ENCODE measurements at regions not wholly inside any gene's neighbourhood (a gene's known extent, or its start where the extent isn't known, plus 50 kb on each side); places are given as distances from the start of the nearest gene placed in this dataset.
A peak's percentile ranks its signal among the peaks of the same experiment; 100 is the strongest.
"Not testable (repeated sequence)": the region's sequence is repeated elsewhere in the genome, so short reads cannot be mapped to it uniquely, and the experiment has no call there.

DNA sequence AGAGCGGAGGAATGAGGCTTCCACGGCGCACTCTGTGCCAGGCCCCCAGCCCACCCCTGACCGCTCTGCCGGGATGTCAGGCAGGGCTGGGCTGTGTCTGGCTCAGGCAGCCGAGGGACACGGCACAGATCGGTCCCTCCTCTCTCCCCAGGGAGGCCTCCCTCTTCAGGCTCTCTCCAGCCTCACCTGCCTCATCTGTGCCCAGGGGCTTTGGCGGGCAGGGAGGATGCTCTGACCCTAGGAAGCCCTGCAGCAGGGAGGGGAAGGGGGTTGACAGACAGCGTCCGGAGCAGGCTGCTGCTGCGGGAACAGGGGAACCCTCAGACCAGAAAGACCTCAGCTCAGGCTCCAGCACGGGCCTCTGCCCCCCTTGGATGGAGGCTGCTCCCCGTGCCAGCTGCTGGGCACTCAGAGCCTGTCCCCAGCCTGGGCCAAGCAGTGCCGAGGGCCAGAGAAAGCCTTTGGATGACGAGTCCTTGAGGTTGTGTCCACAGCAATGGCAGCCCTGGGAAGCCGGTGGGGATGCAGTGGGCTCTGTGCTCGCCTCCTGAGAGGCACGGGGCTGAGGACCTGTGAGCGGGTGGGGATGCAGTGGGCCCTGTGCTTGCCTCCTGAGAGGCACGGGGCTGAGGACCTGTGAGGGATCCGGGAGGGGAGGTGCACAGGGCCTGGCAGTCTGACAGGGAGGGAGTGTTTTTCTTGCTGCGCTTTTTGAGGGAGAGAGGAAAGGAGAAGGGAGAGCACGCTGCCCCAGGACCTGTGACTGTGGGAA is 66.9 kb downstream of the FOXL3 start:
- DNase-seq = no peak

DNA sequence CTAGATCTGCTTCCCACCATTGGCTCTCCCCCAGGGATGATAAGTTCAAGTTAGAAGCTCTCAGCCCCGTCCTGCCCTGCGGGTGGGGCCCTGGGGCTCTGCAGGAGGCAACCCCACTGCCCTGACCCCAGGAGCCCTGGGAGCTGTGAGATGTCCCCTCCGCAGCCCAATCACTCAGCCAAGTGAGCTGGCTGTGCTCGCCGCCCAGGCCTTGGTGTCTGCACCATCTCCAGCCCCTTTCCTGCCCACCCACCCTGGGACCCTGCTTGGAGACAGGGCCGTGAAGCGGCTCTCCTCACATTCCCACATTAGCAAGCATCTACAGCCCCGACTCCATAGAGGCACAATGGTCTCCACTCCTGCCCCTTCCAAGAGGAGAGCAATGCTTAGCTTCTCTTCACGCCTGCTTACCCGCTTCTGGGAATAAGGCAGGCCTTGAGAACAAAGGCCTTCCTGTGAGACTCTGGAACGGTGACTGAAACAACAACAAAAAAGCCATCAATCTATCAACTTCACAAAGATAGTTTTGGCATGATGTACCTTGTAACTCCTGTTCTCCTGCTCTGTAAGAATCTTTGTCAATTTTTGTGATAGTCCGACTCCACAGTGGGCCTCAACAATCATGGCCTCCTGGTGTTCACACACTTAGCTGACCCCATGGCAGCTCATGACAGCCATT is 67.7 kb downstream of the FOXL3 start:
- no peak for DNase-seq

DNA sequence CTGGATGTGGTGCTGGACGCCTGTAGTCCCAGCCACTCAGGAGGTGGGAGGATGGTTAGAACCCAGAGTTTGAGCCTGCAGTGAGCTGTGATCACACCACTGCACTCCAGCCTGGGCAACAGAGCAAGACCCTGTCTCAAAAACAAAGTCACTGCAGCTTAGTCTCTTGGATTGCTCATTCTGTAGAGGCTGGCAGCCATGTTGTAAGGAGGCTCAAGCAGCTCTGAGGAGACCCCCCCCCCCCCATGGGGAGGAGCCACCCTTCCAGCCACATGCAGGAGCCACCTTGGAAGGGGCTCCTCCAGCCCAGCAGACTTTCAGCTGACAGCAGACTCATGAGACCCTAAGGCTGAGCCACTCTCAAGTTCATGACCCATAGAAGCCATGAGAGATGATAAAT is 68.4 kb downstream of the FOXL3 start:
- no peak for DNase-seq

DNA sequence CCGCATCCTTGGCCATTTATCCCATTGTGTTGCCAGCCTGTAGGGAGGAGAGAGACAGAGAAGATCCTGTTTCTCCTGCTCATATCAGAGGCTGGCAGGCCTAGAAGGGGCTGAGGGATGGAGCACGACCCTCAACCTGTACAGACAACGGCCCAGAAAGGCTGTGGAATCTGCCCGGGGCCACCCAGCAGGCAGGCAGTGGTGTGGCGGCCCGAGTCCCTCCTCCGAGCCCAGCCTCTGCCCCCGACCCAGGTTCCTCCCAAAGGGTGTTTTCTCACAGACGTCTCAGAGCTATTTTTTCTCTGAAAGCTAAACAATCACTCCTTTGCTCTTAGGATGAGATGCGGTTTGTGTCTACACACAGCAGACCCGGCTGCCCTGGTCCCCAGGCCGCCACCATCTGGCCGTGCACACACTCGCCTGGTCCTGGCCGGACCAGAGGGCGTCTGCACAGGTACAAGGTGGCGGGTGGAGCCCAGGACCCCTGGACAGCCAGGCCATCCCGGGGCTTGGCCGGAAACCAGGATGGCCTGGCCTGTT is 69.3 kb downstream of the FOXL3 start:
- DNase-seq = no peak

DNA sequence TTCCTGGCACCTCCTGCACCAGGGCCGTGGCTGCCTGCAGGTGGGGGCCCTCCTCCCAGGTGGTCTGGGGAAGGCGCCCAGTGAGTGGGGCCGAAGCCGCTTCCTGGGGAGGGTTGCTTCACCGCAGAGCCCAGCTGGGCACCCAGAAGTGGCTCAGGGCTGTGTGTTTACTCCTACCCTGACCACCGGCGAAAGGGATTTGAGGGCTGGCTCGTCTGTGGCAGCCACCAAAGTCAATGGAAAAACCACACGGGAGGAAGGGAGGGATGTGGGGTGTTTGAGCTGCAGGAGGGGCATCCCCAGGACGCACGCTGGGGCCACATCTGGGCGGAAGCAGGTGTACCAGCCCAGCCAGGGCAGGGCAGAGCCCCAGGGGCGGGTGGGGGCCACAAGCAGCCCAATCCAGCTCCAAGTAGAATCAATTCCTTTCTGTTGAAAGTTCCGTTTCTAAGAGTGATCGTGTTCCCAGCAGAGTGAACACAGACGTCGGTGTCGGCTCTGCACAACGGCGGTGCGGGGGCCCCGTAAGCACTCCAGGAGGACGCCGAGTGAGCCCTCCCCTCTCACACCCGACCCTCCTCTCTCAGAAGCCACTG is 69.9 kb downstream of the FOXL3 start:
- no peak for DNase-seq

DNA sequence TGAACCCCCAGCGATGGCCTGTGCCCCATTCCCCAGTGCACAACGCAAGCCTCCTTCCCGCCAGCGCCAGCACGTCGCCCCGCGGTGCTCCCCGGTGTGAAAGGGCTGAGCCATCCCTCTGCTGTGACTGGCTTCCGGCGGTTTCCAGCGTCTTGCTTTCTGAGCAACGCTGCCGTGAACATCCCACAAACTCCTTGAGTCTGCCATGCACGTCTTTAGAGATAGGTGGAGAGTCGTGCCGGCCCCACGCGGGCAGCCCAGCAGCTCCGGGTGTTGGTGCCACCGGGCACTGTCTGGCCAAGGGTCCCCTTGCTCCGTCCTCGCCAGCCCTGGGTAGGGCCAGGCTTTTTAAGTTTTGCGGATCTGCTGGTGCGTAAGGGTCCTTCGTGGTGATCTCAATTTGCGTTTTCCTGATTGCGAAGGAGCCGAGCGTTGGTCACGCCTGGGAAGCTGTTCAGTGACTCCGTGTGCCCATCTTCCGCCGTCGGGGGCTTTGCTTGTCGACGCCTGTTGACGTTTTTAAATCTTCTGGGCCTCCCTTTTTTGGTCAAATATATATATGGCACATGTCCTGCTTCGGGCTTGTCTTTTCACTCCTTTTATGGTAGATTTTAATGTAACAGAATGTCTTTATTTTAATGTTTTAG is 70.6 kb downstream of the FOXL3 start:
- DNase-seq = no peak

DNA sequence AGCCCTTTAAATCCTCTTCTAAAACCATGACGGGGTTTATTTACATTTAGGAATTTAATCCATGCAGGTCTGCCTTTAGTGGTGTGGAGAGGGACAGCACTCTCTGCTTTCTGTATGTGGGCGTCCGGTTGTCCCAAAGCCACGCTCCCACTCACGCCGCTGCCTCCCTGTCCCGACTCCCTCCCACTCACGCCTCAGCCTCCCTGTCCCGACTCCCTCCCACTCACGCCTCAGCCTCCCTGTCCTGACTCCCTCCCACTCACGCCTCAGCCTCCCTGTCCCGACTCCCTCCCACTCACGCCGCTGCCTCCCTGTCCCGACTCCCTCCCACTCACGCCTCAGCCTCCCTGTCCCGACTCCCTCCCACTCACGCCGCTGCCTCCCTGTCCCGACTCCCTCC is 71.2 kb downstream of the FOXL3 start:
- DNase-seq = not testable (repeated sequence)

DNA sequence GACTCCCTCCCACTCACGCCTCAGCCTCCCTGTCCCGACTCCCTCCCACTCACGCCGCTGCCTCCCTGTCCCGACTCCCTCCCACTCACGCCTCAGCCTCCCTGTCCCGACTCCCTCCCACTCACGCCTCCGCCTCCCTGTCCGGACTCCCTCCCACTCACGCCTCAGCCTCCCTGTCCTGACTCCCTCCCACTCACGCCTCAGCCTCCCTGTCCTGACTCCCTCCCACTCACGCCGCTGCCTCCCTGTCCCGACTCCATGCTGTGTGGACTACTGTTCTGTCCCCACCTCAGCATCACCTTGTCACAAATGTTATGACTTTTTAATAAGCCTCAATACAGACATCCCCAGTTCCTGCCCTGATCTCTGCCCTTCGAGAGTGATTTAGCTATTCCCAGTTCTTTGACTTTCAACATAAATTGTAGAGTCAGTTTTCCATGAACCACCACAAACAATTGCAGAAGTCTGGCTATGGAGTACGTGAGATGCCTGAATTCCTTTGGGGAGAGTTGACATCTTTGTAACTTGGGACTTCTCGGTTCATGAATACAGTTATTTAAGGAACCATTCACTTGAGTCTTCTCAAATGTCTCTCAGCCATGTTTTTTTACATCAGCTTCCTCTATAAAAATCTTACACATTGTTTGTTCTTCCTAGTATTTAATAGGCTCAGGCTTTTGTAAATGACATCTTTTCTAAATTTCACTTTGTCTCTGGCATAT is 71.9 kb downstream of the FOXL3 start:
- DNase-seq = no peak

DNA sequence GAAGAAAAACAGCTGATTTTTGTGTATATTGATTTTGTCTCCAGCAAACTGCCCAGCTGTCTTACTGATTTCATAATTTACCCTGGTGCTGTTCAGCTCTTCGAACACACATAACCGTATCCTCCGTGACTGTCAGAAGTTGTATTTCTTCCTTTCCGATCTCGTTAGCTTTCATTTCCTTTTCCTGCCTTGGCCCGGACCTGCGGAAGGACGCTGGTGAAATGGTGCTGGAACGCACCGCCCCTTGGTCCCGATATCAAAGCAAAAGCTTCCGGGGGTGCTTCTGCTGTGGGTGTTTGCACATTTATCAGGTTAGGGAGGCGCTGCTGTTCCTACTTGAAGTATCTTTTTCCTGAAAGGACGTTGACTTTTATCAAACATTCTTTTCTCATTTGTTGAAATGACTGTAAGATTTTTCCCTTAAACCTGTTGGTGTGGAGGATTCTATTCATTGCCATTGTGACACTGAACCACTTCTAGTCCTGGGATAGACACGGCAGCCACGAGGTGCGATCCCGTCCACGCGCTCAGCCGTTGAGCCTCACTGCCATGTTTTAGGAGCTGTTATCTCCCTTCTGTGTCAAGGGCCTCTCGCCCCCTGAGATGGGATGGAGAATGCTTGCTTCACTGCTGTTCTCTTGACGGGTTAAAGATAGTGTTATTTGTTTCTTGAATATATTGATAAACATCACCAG is 72.6 kb downstream of the FOXL3 start:
- DNase-seq = no peak

DNA sequence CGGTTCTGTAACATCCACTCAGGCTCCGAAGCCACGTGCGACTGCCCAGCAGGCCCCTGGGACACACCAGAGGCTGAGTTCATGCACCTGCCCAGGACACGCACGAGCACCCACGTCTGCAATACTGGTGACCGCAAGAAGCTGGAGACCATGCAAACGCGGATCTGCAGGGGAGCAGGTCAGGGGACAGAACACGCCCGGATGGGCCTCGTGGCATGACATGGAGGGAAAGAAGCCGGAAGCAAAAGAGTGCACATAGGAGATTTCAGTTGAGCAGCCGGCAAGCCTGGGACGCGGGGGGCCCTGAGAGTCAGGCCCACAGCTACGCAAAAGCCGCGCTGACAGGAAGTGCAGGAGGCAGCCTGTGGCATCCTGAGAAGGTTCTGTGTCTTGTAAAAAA is 73.7 kb downstream of the FOXL3 start:
- no peak for DNase-seq

DNA sequence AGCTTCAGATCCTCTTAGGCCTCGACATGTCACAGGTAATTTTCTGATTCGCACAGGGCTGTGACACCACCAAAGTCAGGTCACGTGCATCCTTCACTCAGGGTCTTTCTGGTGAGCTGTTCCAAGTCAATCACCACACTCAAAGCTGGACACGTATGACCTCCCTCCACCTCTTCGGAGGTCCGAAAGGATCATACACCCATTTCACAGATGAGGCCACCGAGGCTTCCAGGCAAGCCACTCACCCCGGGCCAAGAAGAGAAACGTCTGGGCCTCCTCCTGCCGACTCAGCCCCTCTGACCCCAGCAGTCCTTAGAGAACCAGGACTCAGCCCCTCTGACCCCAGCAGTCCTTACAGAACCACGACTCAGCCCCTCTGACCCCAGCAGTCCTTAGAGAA is 74.6 kb downstream of the FOXL3 start:
- no peak for DNase-seq

DNA sequence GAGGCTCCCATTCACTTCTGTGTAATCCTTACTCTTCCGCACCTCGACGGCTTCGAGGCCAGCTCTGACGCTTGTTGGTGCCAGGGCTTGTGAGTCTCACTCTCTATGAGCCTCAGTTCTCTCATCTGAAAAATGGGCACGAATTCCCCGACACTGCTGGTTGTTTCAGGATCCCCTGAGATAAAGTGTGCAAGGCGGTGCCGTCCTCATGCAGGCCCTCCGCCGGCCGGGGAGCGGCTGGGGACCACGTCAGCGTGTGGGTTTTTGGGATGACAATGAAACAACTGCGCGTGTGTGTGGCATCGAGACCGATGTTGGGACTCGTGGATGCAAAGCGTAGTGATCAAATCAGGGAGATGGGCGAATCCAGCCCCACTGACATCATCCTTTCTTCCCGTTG is 75.6 kb downstream of the FOXL3 start:
- DNase-seq = no peak

DNA sequence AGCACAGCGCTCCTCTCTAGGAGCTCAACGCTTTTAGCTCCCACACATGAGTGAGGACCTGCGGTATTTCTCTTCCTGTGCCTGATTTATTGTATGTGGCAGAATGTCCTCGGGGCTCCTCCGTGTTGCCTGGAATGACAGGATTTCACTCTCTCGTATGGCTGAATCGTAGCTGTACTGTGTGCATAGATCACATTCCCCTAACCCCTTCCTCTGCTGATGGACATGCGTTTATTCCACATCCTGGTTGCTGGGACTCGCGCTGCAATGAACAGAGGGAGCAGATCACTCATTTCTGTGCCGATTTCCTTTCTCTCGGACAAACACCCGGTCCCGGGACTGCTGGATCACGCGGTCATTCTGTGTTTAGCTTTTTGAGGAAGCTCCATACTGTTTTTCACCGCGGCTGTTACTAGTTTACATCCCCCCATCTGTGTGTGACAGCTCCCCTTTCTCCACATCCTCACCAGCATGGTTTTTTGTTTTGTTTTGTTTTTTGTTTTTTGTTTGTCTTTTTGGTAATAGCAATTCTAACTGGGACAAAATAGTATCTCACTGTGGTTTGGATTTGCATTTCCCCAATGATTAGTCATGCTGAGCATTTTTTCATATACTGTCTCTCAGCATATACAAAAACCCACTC is 76.3 kb downstream of the FOXL3 start:
- no peak for DNase-seq

DNA sequence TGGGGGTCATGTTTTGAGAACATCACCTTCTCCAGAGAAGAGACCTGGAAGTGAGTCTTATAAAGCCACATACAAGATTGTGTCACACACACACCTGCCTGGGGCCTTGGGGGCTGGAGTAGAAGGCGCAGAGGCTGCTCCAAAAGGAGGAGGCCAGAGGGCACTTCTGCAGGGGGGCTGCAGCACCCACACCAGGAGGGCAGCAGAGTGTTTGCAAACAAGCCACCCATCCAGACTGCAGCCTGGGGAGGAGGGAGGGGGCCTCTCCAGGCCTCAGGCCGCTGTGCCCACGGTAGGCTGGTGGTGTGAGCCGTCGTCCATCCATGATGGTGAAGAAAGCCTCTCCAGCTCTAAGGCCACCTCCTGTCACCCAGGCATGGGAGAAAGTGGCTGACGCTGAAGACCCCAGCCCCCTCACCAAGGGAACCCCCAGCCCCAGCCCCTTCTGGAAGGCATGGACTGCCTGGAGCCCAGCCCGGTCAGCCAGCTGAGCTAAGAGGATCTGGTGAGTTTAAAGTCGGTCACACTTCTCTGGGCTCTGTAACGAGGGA is 77.5 kb downstream of the FOXL3 start:
- no peak for DNase-seq

DNA sequence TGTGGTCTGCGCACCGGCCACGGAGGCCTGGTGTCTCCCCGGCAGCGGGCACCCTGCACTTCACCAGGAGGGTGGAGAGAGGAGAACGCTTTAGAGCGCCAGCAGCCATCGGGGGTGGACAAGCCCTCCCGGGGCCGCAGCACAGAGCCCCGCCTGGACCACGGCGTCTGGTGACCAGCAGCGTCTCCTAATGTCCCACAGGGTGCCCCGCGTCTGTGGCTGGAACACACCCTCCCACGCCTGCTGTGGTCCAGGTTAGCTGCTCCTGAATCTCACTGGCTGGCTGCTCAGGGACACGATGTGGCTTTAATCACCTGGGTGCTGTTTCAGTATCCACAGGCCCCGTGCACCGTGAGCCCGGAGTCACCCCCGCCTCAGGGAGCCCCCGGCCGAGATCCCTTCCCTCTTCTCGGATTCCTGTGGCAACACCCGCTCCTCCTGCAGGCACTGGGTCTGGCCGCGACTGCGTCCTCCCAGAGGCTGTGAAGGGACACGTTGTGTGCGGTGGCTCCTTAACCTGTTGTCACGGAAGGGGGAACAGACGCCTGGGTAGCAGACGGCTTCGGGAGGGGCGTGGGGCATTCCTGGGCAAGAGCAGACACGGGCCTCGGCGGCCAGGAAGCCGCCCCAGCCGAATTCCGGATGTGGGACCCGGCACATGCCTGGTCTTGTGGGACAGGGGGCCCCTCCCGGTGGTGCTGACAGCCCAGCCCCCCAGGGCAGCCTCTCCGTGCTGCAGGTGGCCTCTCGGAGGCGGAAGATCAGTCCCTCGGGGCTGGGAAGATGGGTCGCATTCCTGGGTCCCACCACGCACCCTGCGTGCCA is 78.9 kb downstream of the FOXL3 start:
- DNase-seq = peak; percentile 15

DNA sequence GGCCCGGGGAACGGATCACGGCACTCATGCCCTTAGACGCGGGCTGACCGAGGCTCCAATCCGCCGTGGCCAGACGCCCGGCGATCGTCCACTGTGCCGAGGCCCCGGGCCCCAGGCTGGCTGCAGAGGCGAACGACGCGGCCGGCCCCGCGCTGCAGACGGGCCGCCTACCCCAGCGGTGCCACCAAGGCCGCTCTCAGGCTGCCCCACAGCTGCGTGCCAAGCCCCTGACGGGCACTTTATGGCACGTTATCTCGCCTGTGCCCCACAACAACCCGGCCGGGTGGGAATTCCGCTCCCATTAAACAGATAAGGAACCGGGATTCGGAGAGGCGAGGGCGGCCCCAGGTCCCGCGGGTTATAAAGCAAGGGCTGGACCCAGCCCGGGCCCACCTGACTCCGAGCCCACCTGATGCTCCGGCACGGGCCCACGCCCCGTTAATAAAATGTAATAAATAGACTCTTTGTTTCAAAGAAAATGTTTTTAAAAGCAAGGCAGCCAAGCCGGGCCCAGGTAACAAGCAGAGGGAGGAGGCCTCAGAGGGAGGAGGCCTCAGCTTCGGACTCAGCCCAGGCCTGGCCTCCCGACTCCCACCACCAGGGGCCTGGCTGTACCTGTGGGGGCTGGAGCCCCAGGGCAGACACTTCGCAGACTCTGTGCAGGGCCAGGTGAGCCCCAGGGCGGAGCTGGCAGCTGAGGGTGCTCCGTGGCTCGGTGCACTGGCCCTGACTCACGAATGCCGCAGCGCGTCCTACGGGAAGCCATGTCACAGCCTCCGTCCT is 79.7 kb downstream of the FOXL3 start:
- DNase-seq = peak; percentile 12

DNA sequence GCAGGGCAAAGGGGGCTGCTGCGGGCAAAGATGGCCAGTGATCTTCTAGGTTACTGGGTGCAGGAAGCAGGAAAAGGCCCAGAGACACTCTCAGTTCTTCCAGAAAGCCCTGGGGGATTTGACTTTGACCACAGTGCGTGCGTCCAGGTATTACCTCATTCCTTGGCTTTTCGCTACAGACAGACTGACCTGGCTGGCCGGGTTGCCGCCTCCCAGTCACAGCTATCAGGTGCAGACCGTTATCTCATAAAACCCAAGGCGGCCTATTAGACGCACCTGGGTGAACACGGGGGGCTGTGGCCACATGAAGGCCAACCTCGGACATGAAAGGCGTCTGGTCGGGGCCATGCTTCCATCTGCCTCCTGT is 80.3 kb downstream of the FOXL3 start:
- peak; percentile 12 for DNase-seq

DNA sequence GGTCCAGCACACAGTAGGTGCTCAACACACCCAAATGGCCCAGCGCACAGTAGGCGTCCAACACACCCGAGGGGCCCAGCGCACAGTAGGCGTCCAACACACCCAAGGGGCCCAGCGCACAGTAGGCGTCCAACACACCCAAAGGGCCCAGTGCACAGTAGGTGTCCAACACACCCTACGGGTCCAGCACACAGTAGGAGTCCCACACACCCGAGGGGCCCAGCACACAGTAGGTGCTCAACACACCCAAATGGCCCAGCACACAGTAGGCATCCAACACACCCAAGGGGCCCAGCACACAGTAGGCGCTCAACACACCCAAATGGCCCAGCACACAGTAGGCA is 80.8 kb downstream of the FOXL3 start:
- peak; percentile 14 for DNase-seq

DNA sequence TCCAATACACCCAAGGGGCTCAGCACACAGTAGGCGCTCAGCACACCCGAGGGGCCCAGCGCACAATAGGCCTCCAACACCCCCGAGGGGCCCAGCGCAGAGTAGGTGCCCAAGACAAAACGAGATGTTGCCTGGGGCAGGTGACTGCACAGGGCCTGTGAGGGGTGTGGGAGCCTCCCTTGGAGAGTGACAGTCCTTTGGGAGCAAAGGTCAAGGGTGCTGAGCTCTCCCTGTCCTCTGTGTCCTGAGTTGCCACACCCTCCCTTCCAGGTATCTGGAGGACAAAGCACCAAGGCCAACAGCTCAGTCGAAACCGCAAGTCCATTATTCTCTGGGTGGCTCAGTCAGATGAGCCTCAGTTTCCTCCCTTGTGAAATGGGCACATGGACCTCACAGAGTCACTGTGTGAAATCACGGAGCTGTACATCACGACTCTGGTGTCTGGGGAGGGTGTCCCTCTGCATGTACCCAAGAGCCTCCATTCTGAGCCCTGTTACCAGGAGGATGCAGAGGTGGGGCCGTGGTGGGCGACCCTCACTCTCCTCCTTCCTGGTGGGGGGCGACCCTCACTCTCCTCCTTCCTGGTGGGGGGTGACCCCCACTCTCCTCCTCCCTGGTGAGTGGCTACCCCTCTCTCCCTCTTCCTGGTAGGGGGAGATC is 81.3 kb downstream of the FOXL3 start:
- peak; percentile 17 for DNase-seq
